GM10248 (cell line): ENCODE measurements at regions not wholly inside any gene's neighbourhood (a gene's known extent, or its start where the extent isn't known, plus 50 kb on each side); places are given as distances from the start of the nearest gene placed in this dataset.

Source experiments
- CTCF ChIA-PET: fragments of 300-600 bp; sonication (Branson Sonifier 250); formaldehyde crosslinking; extraction: SDS; loops from one replicate; lab custom pipeline; 2021; ENCODE audit warnings: antibody characterized with exemption; lab: Yijun Ruan, JAX
- POLR2A ChIA-PET: fragments of 350-650 bp; sonication (Branson Sonifier 250); formaldehyde crosslinking; extraction: SDS; loops from one replicate; lab custom pipeline; 2020; ENCODE audit warnings: antibody characterized with exemption; lab: Yijun Ruan, JAX
- DNase-seq: peaks from one replicate; pipeline ENCODE4 v3.0.0; 2012; ENCODE audit errors: extremely low spot score
- CTCF ChIP-seq: IDR thresholded peaks from 2 replicates; pipeline ENCODE4 v1.5.1; 2012; ENCODE audit warnings: mild to moderate bottlenecking, low read depth; ENCODE audit errors: extremely low read depth, missing control alignments, control extremely low read depth

- DNase-seq, result no peak
- ChIA-PET POLR2A (no interaction called here), CTCF (interaction anchor here (2.0 kb wide), 1 partner anchor 11 kb away, joined by 6 read pairs; no protein-coding TSS in a partner anchor)
- TF ChIP-seq CTCF, result no peak
These were observed 95.9 kb upstream of the FBN2 start for GRCh38 chr5:128633901-128634300.

- no peak for DNase-seq
- CTCF ChIA-PET, result interaction anchor here (1.0 to 2.0 kb wide), 2 partner anchors 9 to 38 kb away, joined by 3 to 6 read pairs; no protein-coding TSS in a partner anchor
- POLR2A ChIA-PET, result no interaction called here
- no peak for TF ChIP-seq CTCF
These were observed 97.3 kb upstream of the FBN2 start for GRCh38 chr5:128635379-128635778.

- no peak for DNase-seq
- ChIA-PET POLR2A (no interaction called here), CTCF (no interaction called here)
- TF ChIP-seq CTCF, result no peak
These were observed 98.3 kb upstream of the FBN2 start for GRCh38 chr5:128636361-128636760.

GRCh38 chr5:128637031-128637430 lies 99.0 kb upstream of the FBN2 start:
- TF ChIP-seq CTCF, result no peak
- no peak for DNase-seq
- CTCF ChIA-PET, result interaction anchor here (1.0 kb wide), 1 partner anchor 22 kb away, joined by 3 read pairs; no protein-coding TSS in a partner anchor
- POLR2A ChIA-PET, result no interaction called here

- CTCF ChIA-PET, result no interaction called here
- no peak for TF ChIP-seq CTCF
- no peak for DNase-seq
- POLR2A ChIA-PET, result no interaction called here
These were observed 103.8 kb upstream of the FBN2 start for GRCh38 chr5:128641861-128642260.

GRCh38 chr5:128644863-128645262 lies 106.8 kb upstream of the FBN2 start:
- no peak for TF ChIP-seq CTCF
- DNase-seq, result no peak
- CTCF ChIA-PET, result interaction anchor here (1.0 to 1.7 kb wide), 2 partner anchors 11 to 25 kb away, joined by 3 to 6 read pairs; no protein-coding TSS in a partner anchor
- POLR2A ChIA-PET, result no interaction called here

- no peak for DNase-seq
- POLR2A ChIA-PET, result no interaction called here
- no peak for TF ChIP-seq CTCF
- CTCF ChIA-PET, result interaction anchor here (1.0 to 1.7 kb wide), 2 partner anchors 11 to 26 kb away, joined by 3 to 6 read pairs; no protein-coding TSS in a partner anchor
These were observed 107.5 kb upstream of the FBN2 start for GRCh38 chr5:128645581-128645980.
